Neural cell (in vitro differentiated cells): ENCODE measurements at regions not wholly inside any gene's neighbourhood (a gene's known extent, or its start where the extent isn't known, plus 50 kb on each side); places are given as distances from the start of the nearest gene placed in this dataset.

Experiments used
- H2AFZ ChIP-seq: fragments of 200-600, 300-800 bp; sonication (generic), shearing (Covaris generic); 2 replicates; pipeline ENCODE4 v1.6.0; 2014; ENCODE audit warnings: low read depth, mild to moderate bottlenecking, antibody characterized with exemption, low read length, moderate library complexity
- H3F3A ChIP-seq: fragments of 200-600 bp; shearing (Covaris generic); 2 replicates; pipeline ENCODE4 v1.6.1; 2016; ENCODE audit warnings: mild to moderate bottlenecking, moderate library complexity, mixed read lengths, antibody characterized with exemption, low read length; ENCODE audit not compliant: insufficient read depth, poor library complexity, severe bottlenecking
- H3K27ac ChIP-seq: fragments of 200-600, 300-800 bp; sonication (generic), shearing (Covaris generic); 2 replicates; pipeline ENCODE4 v1.5.1; 2014; ENCODE audit warnings: mild to moderate bottlenecking, low read length, moderate library complexity
- H3K27me3 ChIP-seq: fragments of 300-800, 200-600 bp; sonication (generic), shearing (Covaris generic); 2 replicates; pipeline ENCODE4 v1.6.0; 2014; ENCODE audit warnings: mild to moderate bottlenecking, low read depth, low read length, moderate library complexity; ENCODE audit not compliant: insufficient read depth
- H3K36me3 ChIP-seq: fragments of 300-800, 200-600 bp; sonication (generic), shearing (Covaris generic); 2 replicates; pipeline ENCODE4 v1.5.1; 2014; ENCODE audit warnings: mild to moderate bottlenecking, antibody characterized with exemption, low read length, moderate library complexity; ENCODE audit not compliant: insufficient read depth
- H3K4me2 ChIP-seq: fragments of 300-800, 200-600 bp; sonication (generic), shearing (Covaris generic); 2 replicates; pipeline ENCODE4 v1.6.0; 2014; ENCODE audit warnings: mild to moderate bottlenecking, low read length
- H3K4me3 ChIP-seq: fragments of 300-800, 200-600 bp; sonication (generic), shearing (Covaris generic); 2 replicates; pipeline ENCODE4 v1.5.1; 2014; ENCODE audit warnings: mild to moderate bottlenecking, low read length, moderate library complexity
- H3K79me2 ChIP-seq: fragments of 200-600 bp; shearing (Covaris generic); replicated peaks from 2 replicates; pipeline ENCODE4 v1.6.0; 2014; ENCODE audit warnings: mild to moderate bottlenecking, low read length, moderate library complexity; ENCODE audit not compliant: insufficient read depth
- H3K9ac ChIP-seq: fragments of 300-800, 200-600 bp; sonication (generic), shearing (Covaris generic); 2 replicates; pipeline ENCODE4 v1.6.1; 2016; ENCODE audit warnings: mild to moderate bottlenecking, low read length, mixed read lengths
- H3K9me2 ChIP-seq: fragments of 200-600 bp; shearing (Covaris generic); 2 replicates; pipeline ENCODE4 v1.6.1; 2016; ENCODE audit warnings: mild to moderate bottlenecking, low read length, mixed read lengths; ENCODE audit not compliant: insufficient read depth
- H3K9me3 ChIP-seq: fragments of 200-600, 300-800 bp; sonication (generic), shearing (Covaris generic); 2 replicates; pipeline ENCODE4 v1.6.1; 2016; ENCODE audit warnings: mild to moderate bottlenecking, mixed run types, low read length, moderate library complexity, mixed read lengths
- H4K20me1 ChIP-seq: fragments of 200-600 bp; shearing (Covaris generic); 2 replicates; pipeline ENCODE4 v1.6.1; 2016; ENCODE audit warnings: mild to moderate bottlenecking, mixed run types; ENCODE audit not compliant: insufficient read depth
- CTCF ChIP-seq: fragments of 450-650 bp; IDR thresholded peaks from 2 replicates; pipeline ENCODE4 v1.5.1; 2014; ENCODE audit warnings: antibody characterized with exemption, mild to moderate bottlenecking, moderate library complexity; ENCODE audit not compliant: poor library complexity, severe bottlenecking
- EP300 ChIP-seq: fragments of 450-650 bp; conservative IDR thresholded peaks from 2 replicates; pipeline ENCODE4 v1.6.1; 2014; ENCODE audit warnings: antibody characterized with exemption, mild to moderate bottlenecking, moderate library complexity; ENCODE audit not compliant: poor library complexity, severe bottlenecking
- EZH2 ChIP-seq: fragments of 200-600, 300-800 bp; shearing (Covaris generic), sonication (generic); IDR thresholded peaks from 2 replicates; pipeline ENCODE4 v1.6.1; 2014; ENCODE audit warnings: antibody characterized with exemption, low read length, borderline replicate concordance, mild to moderate bottlenecking; ENCODE audit not compliant: insufficient read depth, poor library complexity, severe bottlenecking
- MXI1 ChIP-seq: fragments of 450-650 bp; conservative IDR thresholded peaks from 2 replicates; pipeline ENCODE4 v1.6.1; 2014; ENCODE audit warnings: antibody characterized with exemption, mild to moderate bottlenecking; ENCODE audit not compliant: poor library complexity, severe bottlenecking
- POLR2AphosphoS5 ChIP-seq: IDR thresholded peaks from 2 replicates; pipeline ENCODE4 v1.6.1; 2012
- RAD21 ChIP-seq: fragments of 450-650 bp; conservative IDR thresholded peaks from 2 replicates; pipeline ENCODE4 v1.6.1; 2014; ENCODE audit warnings: antibody characterized with exemption, mild to moderate bottlenecking, moderate library complexity
- REST ChIP-seq: IDR thresholded peaks from 2 replicates; pipeline ENCODE4 v1.6.1; 2012; ENCODE audit warnings: borderline replicate concordance
- SMC3 ChIP-seq: fragments of 450-650 bp; conservative IDR thresholded peaks from 2 replicates; pipeline ENCODE4 v1.6.1; 2014; ENCODE audit warnings: antibody characterized with exemption, mild to moderate bottlenecking, moderate library complexity; ENCODE audit not compliant: poor library complexity
- TAF1 ChIP-seq: IDR thresholded peaks from 2 replicates; pipeline ENCODE4 v1.6.1; 2012; ENCODE audit warnings: low read depth

- Histone ChIP-seq H3K79me2 (no peaks in the 10 kb centered on the region), H4K20me1 (no peaks in the 10 kb centered on the region), H3K4me2 (no peak overlapping the region), H2AFZ (no peak overlapping the region), H3K9me3 (no peaks in the 10 kb centered on the region), H3K9me2 (no peaks in the 10 kb centered on the region), H3K4me3 (no peak overlapping the region), H3F3A (no peaks in the 10 kb centered on the region), H3K27me3 (no peaks in the 10 kb centered on the region), H3K36me3 (no peaks in the 10 kb centered on the region), H3K27ac (no peak overlapping the region), H3K9ac (no peak overlapping the region)
- no peak for TF ChIP-seq RAD21
- TF ChIP-seq EZH2 = no peak
- no peak for TF ChIP-seq POLR2AphosphoS5
- TF ChIP-seq TAF1 = no peak
- no peak for TF ChIP-seq EP300
- no peak for TF ChIP-seq MXI1
- TF ChIP-seq CTCF = no peak
- TF ChIP-seq REST = no peak
- TF ChIP-seq SMC3 = no peak
Measured at GRCh38 chr10:120783098-120783497, 68.1 kb upstream of the WDR11 start.

- H3F3A ChIP-seq = no peaks in the 10 kb centered on the region
- H3K27me3 ChIP-seq = no peaks in the 10 kb centered on the region
- H3K4me2 ChIP-seq = no peak overlapping the region
- no peaks in the 10 kb centered on the region for H3K9me2 ChIP-seq
- TF ChIP-seq CTCF (no peak), RAD21 (no peak), SMC3 (no peak)
- H3K4me3 ChIP-seq = no peak overlapping the region
- no peaks in the 10 kb centered on the region for H3K9me3 ChIP-seq
- no peak overlapping the region for H2AFZ ChIP-seq
- H4K20me1 ChIP-seq = no peaks in the 10 kb centered on the region
- H3K9ac ChIP-seq = no peak overlapping the region
- no peaks in the 10 kb centered on the region for H3K79me2 ChIP-seq
- H3K27ac ChIP-seq = no peak overlapping the region
- H3K36me3 ChIP-seq = no peaks in the 10 kb centered on the region
Measured at GRCh38 chr10:120783867-120784266, 67.3 kb upstream of the WDR11 start.
